ENCODE measurements at regions not wholly inside any gene's neighbourhood (a gene's known extent, or its start where the extent isn't known, plus 50 kb on each side); places are given as distances from the start of the nearest gene placed in this dataset.

GRCh38 chr5:68154119-68154857 is 61.3 kb upstream of the PIK3R1 start:
- TF ChIP-seq MYC (IDR thresholded peaks at IDR 0.05; ENCODE audit: borderline replicate concordance, low read length): no peak
- TF ChIP-seq, protein P1, sequence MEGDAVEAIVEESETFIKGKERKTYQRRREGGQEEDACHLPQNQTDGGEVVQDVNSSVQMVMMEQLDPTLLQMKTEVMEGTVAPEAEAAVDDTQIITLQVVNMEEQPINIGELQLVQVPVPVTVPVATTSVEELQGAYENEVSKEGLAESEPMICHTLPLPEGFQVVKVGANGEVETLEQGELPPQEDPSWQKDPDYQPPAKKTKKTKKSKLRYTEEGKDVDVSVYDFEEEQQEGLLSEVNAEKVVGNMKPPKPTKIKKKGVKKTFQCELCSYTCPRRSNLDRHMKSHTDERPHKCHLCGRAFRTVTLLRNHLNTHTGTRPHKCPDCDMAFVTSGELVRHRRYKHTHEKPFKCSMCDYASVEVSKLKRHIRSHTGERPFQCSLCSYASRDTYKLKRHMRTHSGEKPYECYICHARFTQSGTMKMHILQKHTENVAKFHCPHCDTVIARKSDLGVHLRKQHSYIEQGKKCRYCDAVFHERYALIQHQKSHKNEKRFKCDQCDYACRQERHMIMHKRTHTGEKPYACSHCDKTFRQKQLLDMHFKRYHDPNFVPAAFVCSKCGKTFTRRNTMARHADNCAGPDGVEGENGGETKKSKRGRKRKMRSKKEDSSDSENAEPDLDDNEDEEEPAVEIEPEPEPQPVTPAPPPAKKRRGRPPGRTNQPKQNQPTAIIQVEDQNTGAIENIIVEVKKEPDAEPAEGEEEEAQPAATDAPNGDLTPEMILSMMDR (IDR thresholded peaks at IDR 0.05): no peak
- no peak for TF ChIP-seq ESRRA (IDR thresholded peaks at IDR 0.05; ENCODE audit: borderline replicate concordance, low read length)
- no peak for TF ChIP-seq REST (IDR thresholded peaks at IDR 0.05)
- no peak for TF ChIP-seq PHF8 (IDR thresholded peaks at IDR 0.05; ENCODE audit: borderline replicate concordance, low read depth)
- no peak for TF ChIP-seq POLR2A (IDR thresholded peaks at IDR 0.05; ENCODE audit: low read length)
- no peak for TF ChIP-seq POLR2AphosphoS2 (conservative IDR thresholded peaks at IDR 0.05; ENCODE audit: low read length)
- no peak for TF ChIP-seq ZSCAN20 (CRISPR knock-in tag; IDR thresholded peaks at IDR 0.05)
- no peak for TF ChIP-seq SMC3 (IDR thresholded peaks at IDR 0.05)
- TF ChIP-seq ZFP36 (IDR thresholded peaks at IDR 0.05; ENCODE audit: borderline replicate concordance, partially characterized antibody): no peak
